GM13977 (cell line): ENCODE measurements at regions not wholly inside any gene's neighbourhood (a gene's known extent, or its start where the extent isn't known, plus 50 kb on each side); places are given as distances from the start of the nearest gene placed in this dataset.

ENCODE experiments used
- DNase-seq: peaks from one replicate; pipeline ENCODE4 v3.0.0; 2012; ENCODE audit warnings: low spot score
- in situ Hi-C: fragments of 300-500 bp; cut with MboI; formaldehyde crosslinking; loops from one replicate; pipeline ENCODE4 v1.12.0; 2022; ENCODE audit warnings: low sequenced_read_pairs, low pct_unique_long_range_greater_than_20kb, mixed read lengths, inconsistent platforms; ENCODE audit not compliant: unreplicated experiment
- TF ChIP-seq, protein P1 (sequence below): IDR thresholded peaks from 2 replicates; pipeline ENCODE4 v1.5.1; 2012; ENCODE audit warnings: mild to moderate bottlenecking, control low read depth; ENCODE audit not compliant: insufficient read depth; ENCODE audit errors: extremely low read depth, missing control alignments

GRCh38 chr22:27433585-27434190 is 367.9 kb downstream of the MN1 start:
- no peak for DNase-seq
- TF ChIP-seq, protein P1, sequence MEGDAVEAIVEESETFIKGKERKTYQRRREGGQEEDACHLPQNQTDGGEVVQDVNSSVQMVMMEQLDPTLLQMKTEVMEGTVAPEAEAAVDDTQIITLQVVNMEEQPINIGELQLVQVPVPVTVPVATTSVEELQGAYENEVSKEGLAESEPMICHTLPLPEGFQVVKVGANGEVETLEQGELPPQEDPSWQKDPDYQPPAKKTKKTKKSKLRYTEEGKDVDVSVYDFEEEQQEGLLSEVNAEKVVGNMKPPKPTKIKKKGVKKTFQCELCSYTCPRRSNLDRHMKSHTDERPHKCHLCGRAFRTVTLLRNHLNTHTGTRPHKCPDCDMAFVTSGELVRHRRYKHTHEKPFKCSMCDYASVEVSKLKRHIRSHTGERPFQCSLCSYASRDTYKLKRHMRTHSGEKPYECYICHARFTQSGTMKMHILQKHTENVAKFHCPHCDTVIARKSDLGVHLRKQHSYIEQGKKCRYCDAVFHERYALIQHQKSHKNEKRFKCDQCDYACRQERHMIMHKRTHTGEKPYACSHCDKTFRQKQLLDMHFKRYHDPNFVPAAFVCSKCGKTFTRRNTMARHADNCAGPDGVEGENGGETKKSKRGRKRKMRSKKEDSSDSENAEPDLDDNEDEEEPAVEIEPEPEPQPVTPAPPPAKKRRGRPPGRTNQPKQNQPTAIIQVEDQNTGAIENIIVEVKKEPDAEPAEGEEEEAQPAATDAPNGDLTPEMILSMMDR: no peak
- in situ Hi-C loops: no loop called here

GRCh38 chr22:27434898-27435297 is 366.7 kb downstream of the MN1 start:
- in situ Hi-C loops: no loop called here
- no peak for DNase-seq
- TF ChIP-seq, protein P1: no peak

DNA sequence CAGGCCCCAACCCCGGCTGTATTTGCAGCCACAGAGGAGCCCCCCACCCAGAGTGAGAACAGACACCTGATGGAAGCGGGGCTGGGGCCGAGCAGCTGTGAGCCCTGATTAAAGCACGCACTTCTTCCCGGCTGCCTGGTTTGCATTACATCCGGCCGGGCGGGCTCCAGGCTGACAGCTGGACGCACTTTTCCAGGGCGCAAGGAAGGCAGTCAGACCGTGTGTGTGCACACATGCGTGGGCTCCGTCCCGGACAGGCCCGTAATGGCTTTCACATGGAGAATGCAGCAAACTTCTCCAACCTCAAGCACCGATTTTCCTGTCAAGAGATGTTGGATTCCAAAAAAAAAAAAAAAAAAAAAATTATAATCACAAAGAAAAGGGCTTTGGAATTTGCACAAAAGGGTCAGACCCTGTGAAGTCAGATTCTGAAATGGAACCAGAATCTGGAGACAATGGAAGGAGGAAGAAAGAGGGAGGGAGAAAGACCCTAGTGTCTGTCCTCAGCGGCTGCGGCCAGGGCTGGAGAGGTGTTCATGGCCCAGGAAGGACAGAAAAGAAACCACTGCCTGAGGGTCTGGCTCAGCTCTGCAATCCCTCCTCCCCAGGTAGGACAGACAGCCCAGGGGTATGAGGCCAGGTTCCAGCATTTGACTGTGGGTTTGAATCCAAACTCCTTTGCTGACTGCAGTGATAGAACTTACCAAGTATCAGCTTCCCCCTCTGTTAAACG is 365.5 kb downstream of the MN1 start:
- TF ChIP-seq, protein P1: no peak
- in situ Hi-C loops: no loop called here
- no peak for DNase-seq

DNA sequence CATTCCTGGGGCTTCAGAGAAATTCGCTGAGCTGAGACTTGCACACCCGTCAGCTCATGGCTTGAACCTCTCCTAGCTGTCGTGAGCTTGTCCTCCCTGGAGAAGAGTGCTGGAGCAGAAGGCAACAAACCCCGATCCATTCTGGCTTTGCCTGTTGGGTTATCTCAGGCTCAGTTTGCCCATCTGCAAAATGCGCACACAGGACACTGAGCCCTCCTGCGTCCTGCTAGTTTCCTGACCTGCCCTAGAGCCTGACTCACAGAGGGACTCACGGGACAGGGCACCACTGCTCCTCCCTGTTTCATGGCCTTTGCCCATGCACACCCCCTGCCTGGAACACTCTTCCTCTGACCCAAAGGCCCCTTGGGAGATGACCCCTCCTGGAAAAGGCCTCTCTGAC is 365.0 kb downstream of the MN1 start:
- DNase-seq: no peak
- TF ChIP-seq, protein P1: no peak
- in situ Hi-C loops: no loop called here

DNA sequence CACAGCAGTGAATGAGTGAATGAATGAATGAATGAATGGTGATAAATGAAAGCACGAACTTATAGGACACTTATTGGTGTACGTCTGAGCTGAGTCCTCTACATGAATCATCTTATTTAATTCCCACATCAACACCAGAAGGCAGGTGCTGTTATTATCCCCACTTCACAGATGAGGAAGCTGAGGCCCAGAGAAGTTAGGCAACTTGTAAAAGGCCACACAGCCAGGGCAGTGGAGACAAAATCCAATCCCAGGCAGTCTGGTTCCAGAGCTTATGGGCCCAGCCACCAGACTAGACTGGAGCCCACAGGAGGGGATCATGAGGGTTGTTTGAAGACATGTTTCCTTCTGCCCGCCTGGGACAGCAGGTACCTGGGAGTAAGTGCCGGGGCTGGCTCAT is 364.0 kb downstream of the MN1 start:
- TF ChIP-seq, protein P1: no peak
- no peak for DNase-seq
- in situ Hi-C loops: no loop called here

- TF ChIP-seq, protein P1: no peak
- in situ Hi-C loops: no loop called here
- no peak for DNase-seq
These were observed 363.1 kb downstream of the MN1 start for GRCh38 chr22:27438271-27438980.
